Transverse colon (tissue), 3 donors: ENCODE measurements at regions not wholly inside any gene's neighbourhood (a gene's known extent, or its start where the extent isn't known, plus 50 kb on each side); places are given as distances from the start of the nearest gene placed in this dataset.
"Not testable (repeated sequence)": the region's sequence is repeated elsewhere in the genome, so short reads cannot be mapped to it uniquely, and the experiment has no call there.

ENCODE experiments used
- EP300 ChIP-seq: sonication (generic); formaldehyde crosslinking; IDR thresholded peaks from one replicate; pipeline ENCODE4 v1.6.1; 2017; ENCODE audit warnings: antibody characterized with exemption, low read depth
- POLR2A ChIP-seq: fragments of 450-650 bp; IDR thresholded peaks from one replicate; pipeline ENCODE4 v1.6.1; 2016; ENCODE audit warnings: antibody characterized with exemption, mild to moderate bottlenecking, moderate library complexity
- TF ChIP-seq, protein P1 (sequence below), 5 experiments: fragments of 200-600 bp in 3 of 5; fragments of 450-650 bp in 2 of 5; sonication (generic) in 3 of 5; IDR thresholded peaks; 1 replicate in 2 of 5; 2 replicates in 3 of 5; pipeline ENCODE4 v1.5.1; 2016 to 2017; ENCODE audit warnings: antibody characterized with exemption in 5 of 5, inconsistent platforms in 3 of 5, mild to moderate bottlenecking in 2 of 5, moderate library complexity in 1 of 5

DNA sequence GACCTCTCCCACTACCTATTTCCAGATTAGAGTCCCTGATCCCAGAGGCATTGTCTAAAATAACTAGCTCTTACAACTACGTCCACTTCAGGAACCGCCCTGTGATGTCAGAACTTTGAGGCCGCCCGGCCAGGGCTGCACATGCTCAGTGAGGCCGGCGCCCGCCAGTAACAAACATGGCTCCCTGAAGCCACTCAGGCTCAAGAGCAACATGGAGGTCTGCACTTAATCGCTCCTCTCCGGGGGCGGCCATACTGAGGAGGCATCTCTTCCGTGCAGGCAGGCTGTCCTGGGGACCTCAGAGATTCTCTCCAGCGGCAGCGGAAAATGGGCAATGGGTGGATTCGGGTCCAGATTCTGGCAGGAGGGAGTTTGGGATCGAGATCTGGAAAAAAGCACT, 385.1 kb downstream of the SPATA31A6 start:
- TF ChIP-seq, protein P1, sequence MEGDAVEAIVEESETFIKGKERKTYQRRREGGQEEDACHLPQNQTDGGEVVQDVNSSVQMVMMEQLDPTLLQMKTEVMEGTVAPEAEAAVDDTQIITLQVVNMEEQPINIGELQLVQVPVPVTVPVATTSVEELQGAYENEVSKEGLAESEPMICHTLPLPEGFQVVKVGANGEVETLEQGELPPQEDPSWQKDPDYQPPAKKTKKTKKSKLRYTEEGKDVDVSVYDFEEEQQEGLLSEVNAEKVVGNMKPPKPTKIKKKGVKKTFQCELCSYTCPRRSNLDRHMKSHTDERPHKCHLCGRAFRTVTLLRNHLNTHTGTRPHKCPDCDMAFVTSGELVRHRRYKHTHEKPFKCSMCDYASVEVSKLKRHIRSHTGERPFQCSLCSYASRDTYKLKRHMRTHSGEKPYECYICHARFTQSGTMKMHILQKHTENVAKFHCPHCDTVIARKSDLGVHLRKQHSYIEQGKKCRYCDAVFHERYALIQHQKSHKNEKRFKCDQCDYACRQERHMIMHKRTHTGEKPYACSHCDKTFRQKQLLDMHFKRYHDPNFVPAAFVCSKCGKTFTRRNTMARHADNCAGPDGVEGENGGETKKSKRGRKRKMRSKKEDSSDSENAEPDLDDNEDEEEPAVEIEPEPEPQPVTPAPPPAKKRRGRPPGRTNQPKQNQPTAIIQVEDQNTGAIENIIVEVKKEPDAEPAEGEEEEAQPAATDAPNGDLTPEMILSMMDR (IDR thresholded peaks at IDR 0.05), result not testable (repeated sequence)
- not testable (repeated sequence) for TF ChIP-seq POLR2A, EP300
